Ishikawa (cell line): ENCODE measurements at regions not wholly inside any gene's neighbourhood (a gene's known extent, or its start where the extent isn't known, plus 50 kb on each side); places are given as distances from the start of the nearest gene placed in this dataset.

Experiments used
- CEBPB ChIP-seq: IDR thresholded peaks from 2 replicates; pipeline ENCODE4 v1.6.1; 2012
- CREB1 ChIP-seq: IDR thresholded peaks from 2 replicates; pipeline ENCODE4 v1.6.1; 2012; ENCODE audit warnings: low read depth
- EGR1 ChIP-seq: IDR thresholded peaks from 2 replicates; pipeline ENCODE4 v1.6.1; 2012
- EP300 ChIP-seq: IDR thresholded peaks from 2 replicates; pipeline ENCODE4 v1.6.1; 2012; ENCODE audit warnings: borderline replicate concordance
- FOXM1 ChIP-seq: IDR thresholded peaks from 2 replicates; pipeline ENCODE4 v1.6.1; 2012; ENCODE audit warnings: low read depth, borderline replicate concordance
- MAX ChIP-seq: IDR thresholded peaks from 2 replicates; pipeline ENCODE4 v1.6.1; 2012
- NFIC ChIP-seq: IDR thresholded peaks from 2 replicates; pipeline ENCODE4 v1.6.1; 2012
- RAD21 ChIP-seq: IDR thresholded peaks from 2 replicates; pipeline ENCODE4 v1.6.1; 2012; ENCODE audit warnings: low read depth
- REST ChIP-seq: IDR thresholded peaks from 2 replicates; pipeline ENCODE4 v1.6.1; 2012; ENCODE audit warnings: low read depth, mild to moderate bottlenecking
- TAF1 ChIP-seq: IDR thresholded peaks from 2 replicates; pipeline ENCODE4 v1.6.1; 2012; ENCODE audit warnings: low read depth, mild to moderate bottlenecking
- TCF12 ChIP-seq: IDR thresholded peaks from 2 replicates; pipeline ENCODE4 v1.6.1; 2012; ENCODE audit warnings: low read depth
- TEAD4 ChIP-seq: IDR thresholded peaks from 2 replicates; pipeline ENCODE4 v1.6.1; 2012
- USF1 ChIP-seq: IDR thresholded peaks from 2 replicates; pipeline ENCODE4 v1.6.1; 2012
- YY1 ChIP-seq: IDR thresholded peaks from 2 replicates; pipeline ENCODE4 v1.6.1; 2012; ENCODE audit warnings: low read depth
- ZBTB7A ChIP-seq: IDR thresholded peaks from 2 replicates; pipeline ENCODE4 v1.6.1; 2012; ENCODE audit warnings: low read depth

GRCh38 chr7:68319061-68319460 is 1279.2 kb upstream of the AUTS2 start:
- TF ChIP-seq CREB1 (no peak), FOXM1 (no peak)

- no peak for TF ChIP-seq FOXM1
- TF ChIP-seq RAD21, result no peak
- no peak for TF ChIP-seq EGR1
- TF ChIP-seq TCF12, result no peak
- no peak for TF ChIP-seq TAF1
- no peak for TF ChIP-seq CREB1
- TF ChIP-seq USF1, result no peak
- TF ChIP-seq CEBPB, result no peak
- no peak for TF ChIP-seq YY1
- TF ChIP-seq ZBTB7A, result no peak
- no peak for TF ChIP-seq REST
- TF ChIP-seq EP300, result no peak
- no peak for TF ChIP-seq MAX
- no peak for TF ChIP-seq TEAD4
- TF ChIP-seq NFIC, result no peak
These were observed 1277.1 kb upstream of the AUTS2 start for GRCh38 chr7:68321076-68321639.

GRCh38 chr7:68321776-68322496 is 1276.3 kb upstream of the AUTS2 start:
- no peak for TF ChIP-seq TCF12
- no peak for TF ChIP-seq CEBPB
- no peak for TF ChIP-seq MAX
- no peak for TF ChIP-seq EGR1
- TF ChIP-seq EP300, result no peak
- TF ChIP-seq YY1, result no peak
- no peak for TF ChIP-seq REST
- TF ChIP-seq NFIC, result no peak
- TF ChIP-seq CREB1, result no peak
- TF ChIP-seq TAF1, result no peak

- TF ChIP-seq EGR1 (no peak), REST (no peak), RAD21 (no peak), TEAD4 (no peak), EP300 (no peak), USF1 (no peak), NFIC (no peak), CEBPB (no peak), CREB1 (no peak)
These were observed 1273.7 kb upstream of the AUTS2 start for GRCh38 chr7:68324621-68325020.

GRCh38 chr7:68334216-68334615 is 1264.1 kb upstream of the AUTS2 start:
- no peak for TF ChIP-seq FOXM1
- no peak for TF ChIP-seq TEAD4
- TF ChIP-seq YY1, result no peak
- no peak for TF ChIP-seq TCF12
- TF ChIP-seq EGR1, result no peak
- TF ChIP-seq USF1, result no peak
- TF ChIP-seq TAF1, result no peak
- TF ChIP-seq CEBPB, result no peak
- TF ChIP-seq RAD21, result no peak
- no peak for TF ChIP-seq NFIC
- no peak for TF ChIP-seq EP300
- no peak for TF ChIP-seq CREB1
- TF ChIP-seq REST, result no peak
- no peak for TF ChIP-seq MAX
- TF ChIP-seq ZBTB7A, result no peak
